ENCODE measurements at regions not wholly inside any gene's neighbourhood (a gene's known extent, or its start where the extent isn't known, plus 50 kb on each side); places are given as distances from the start of the nearest gene placed in this dataset.

DNA sequence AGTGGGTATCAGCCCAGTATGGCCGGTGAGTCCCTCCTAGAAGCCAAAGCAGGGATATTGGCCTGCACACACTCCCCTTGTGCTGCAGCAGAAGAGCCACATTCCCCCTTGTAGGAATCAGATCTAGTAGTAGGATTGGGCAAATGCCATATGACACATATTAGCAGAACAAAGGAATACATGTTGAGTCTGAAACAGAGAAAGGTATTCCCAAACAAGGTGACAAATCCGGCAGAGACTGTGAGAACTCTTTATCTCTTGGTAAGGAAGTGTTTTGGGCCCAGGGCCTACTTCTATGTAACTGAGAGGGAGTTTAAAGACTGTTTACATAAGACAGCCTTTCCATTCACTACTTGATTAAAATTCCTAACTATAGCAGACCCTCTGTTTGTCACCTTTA is 1382.0 kb downstream of the FAM133A start:
- TF ChIP-seq REST (tag by site-specific recombination; IDR thresholded peaks at IDR 0.05): no peak
- no peak for TF ChIP-seq CTCF (tag by site-specific recombination; IDR thresholded peaks at IDR 0.05)

Measured in HEK293 (cell line).